Esophagus squamous epithelium (tissue), 5 donors: ENCODE measurements at regions not wholly inside any gene's neighbourhood (a gene's known extent, or its start where the extent isn't known, plus 50 kb on each side); places are given as distances from the start of the nearest gene placed in this dataset.

Experiments
- DNase-seq: peaks from one replicate; lab custom pipeline; 2025; lab: John Stamatoyannopoulos, UW
- H3K27ac ChIP-seq, 4 donors: fragments of 200-600 bp; sonication (generic); one replicate each; pipeline ENCODE4 v1.5.1; 2016 to 2019; ENCODE audit warnings: mild to moderate bottlenecking in 1 of 4
- H3K27me3 ChIP-seq, 4 donors: fragments of 200-600 bp; sonication (generic); 1 replicate in 3 of 4; 2 replicates in 1 of 4; pipeline versions ENCODE4 v1.5.1 to v1.6.0; 2017 to 2021; ENCODE audit warnings: antibody characterized with exemption in 1 of 4
- H3K36me3 ChIP-seq, 3 donors: fragments of 200-600 bp; sonication (generic); one replicate each; pipeline ENCODE4 v1.5.1; 2016 to 2019
- H3K4me1 ChIP-seq, 3 donors: fragments of 200-600 bp; sonication (generic); one replicate each; pipeline ENCODE4 v1.5.1; 2017 to 2019
- H3K4me3 ChIP-seq, 4 donors: fragments of 200-600 bp; sonication (generic); 1 replicate in 3 of 4; 2 replicates in 1 of 4; pipeline ENCODE4 v1.5.1; 2016 to 2019; ENCODE audit warnings: mild to moderate bottlenecking in 2 of 4, moderate library complexity in 1 of 4
- H3K9me3 ChIP-seq, 3 donors: fragments of 200-600 bp; sonication (generic); one replicate each; pipeline ENCODE4 v1.5.1; 2016 to 2019
- CTCF ChIP-seq, 6 experiments: fragments of 450-650 bp in 4 of 6; fragments of 200-600 bp in 2 of 6; sonication (generic) in 2 of 6; IDR thresholded peaks; one replicate each; pipeline ENCODE4 v1.5.1; 2016 to 2019; ENCODE audit warnings: antibody characterized with exemption in 6 of 6, mild to moderate bottlenecking in 4 of 6, moderate library complexity in 4 of 6
- POLR2A ChIP-seq, 4 donors: fragments of 450-650 bp; IDR thresholded peaks; one replicate each; pipeline ENCODE4 v1.6.1; 2017; ENCODE audit warnings: antibody characterized with exemption in 4 of 4, mild to moderate bottlenecking in 4 of 4, moderate library complexity in 3 of 4
- WGBS, 2 donors: methylation state at CpG; one replicate each; pipeline ENCODE4 v1.1.5; 2018; 5-methylcytosine and 5-hydroxymethylcytosine counted together
- intact Hi-C: fragments of 100-400 bp; cut with DNase I; formaldehyde crosslinking; loops from one replicate; pipeline ENCODE4 v1.15.0; 2022
- donor health status: DM: yes; HTN: yes; CAD: no.

- H3K36me3 ChIP-seq, result no peaks in the 10 kb centered on the region
- intact Hi-C loops, result no loop called here
- no peak for DNase-seq
- 20 to 71% methylated on average over 1 to 2 of the region's 2 CpGs for WGBS, 2 donors
- TF ChIP-seq POLR2A (IDR thresholded peaks at IDR 0.05) (no peak), CTCF (IDR thresholded peaks at IDR 0.05) (no peak)
- H3K27me3 ChIP-seq, result no peaks in the 10 kb centered on the region
- H3K9me3 ChIP-seq, result no peaks in the 10 kb centered on the region
- no peaks in the 10 kb centered on the region for H3K4me1 ChIP-seq
- no peak overlapping the region for H3K4me3 ChIP-seq
- H3K27ac ChIP-seq, result no peak overlapping the region
Observed at GRCh38 chr1:177525176-177525575, 354.4 kb downstream of the BRINP2 start.

DNA sequence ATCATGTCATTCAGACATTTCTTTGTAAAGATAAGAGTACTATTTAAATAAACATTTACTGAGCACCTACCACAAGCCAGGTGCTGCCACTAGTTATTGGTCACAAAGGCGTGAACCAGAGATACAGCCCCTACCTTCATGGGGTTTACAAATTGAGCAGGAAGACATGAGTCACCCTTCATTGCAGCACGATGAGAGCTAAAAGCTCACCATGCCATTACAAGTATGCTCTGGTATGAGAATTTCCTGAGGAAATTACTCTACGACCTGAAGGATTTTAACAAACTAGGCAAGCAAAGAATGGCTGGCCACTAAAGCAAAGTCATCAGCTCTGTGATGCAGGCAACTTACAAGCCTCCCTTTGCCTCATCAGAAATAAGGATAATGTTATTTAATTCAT is 346.8 kb downstream of the BRINP2 start:
- TF ChIP-seq CTCF (IDR thresholded peaks at IDR 0.05), result no peak
- TF ChIP-seq POLR2A (IDR thresholded peaks at IDR 0.05), result no peak
- Histone ChIP-seq H3K4me1 (no peaks in the 10 kb centered on the region), H3K9me3 (no peaks in the 10 kb centered on the region), H3K4me3 (no peak overlapping the region), H3K27ac (no peak overlapping the region), H3K27me3 (no peaks in the 10 kb centered on the region), H3K36me3 (no peaks in the 10 kb centered on the region)
- 27 to 28% methylated on average over 3 of the region's 3 CpGs for WGBS, 2 donors
- intact Hi-C loops, result no loop called here
- no peak for DNase-seq

GRCh38 chr1:177514207-177514606 is 343.4 kb downstream of the BRINP2 start:
- H3K4me1 ChIP-seq, result no peaks in the 10 kb centered on the region
- TF ChIP-seq POLR2A (IDR thresholded peaks at IDR 0.05) (no peak), CTCF (IDR thresholded peaks at IDR 0.05) (no peak)
- no peak overlapping the region for H3K4me3 ChIP-seq
- intact Hi-C loops, result no loop called here
- H3K27ac ChIP-seq, result no peak overlapping the region
- no peaks in the 10 kb centered on the region for H3K27me3 ChIP-seq
- no peak for DNase-seq
- H3K36me3 ChIP-seq, result no peaks in the 10 kb centered on the region
- H3K9me3 ChIP-seq, result no peaks in the 10 kb centered on the region

GRCh38 chr1:177511036-177511435 is 340.3 kb downstream of the BRINP2 start:
- no peak for TF ChIP-seq POLR2A (IDR thresholded peaks at IDR 0.05)
- no peak overlapping the region for H3K27ac ChIP-seq
- H3K4me1 ChIP-seq, result no peaks in the 10 kb centered on the region
- DNase-seq, result no peak
- H3K36me3 ChIP-seq, result no peaks in the 10 kb centered on the region
- WGBS, 2 donors, result 44 to 46% methylated on average over 5 of the region's 5 CpGs
- H3K4me3 ChIP-seq, result no peak overlapping the region
- intact Hi-C loops, result no loop called here
- H3K9me3 ChIP-seq, result no peaks in the 10 kb centered on the region
- H3K27me3 ChIP-seq, result no peaks in the 10 kb centered on the region

DNA sequence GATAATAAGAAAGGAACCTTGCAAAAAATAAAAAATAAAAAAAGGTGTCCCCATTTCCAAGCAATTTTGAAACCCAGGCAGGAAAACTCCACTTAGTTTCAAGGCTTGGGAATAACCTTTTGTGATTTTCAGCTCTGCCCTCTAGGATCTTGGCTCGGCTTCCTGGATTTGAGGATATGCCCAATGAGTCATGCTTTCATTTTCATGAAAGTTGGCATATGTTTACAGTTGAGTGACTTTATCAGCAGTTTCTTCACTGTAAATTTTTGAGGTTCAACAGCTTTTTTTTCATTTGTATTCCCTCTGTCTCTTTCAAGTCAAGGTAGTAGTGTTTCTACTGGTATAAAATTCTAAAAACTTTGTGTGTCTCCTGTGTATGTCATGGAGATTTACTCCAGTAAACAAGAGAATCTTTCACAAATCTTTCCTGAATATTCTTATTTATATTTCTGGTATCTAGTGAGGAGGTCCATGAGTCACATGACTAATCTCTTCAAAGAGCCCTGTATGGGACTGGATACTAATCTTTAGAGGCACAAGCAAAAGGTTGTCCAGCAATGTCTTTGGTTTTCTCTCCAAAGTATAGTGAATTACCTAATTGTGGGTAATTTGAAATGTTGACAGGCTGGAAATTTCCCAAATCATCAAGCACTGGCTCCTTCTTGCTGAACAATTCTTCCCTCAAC is 335.3 kb downstream of the BRINP2 start:
- H3K4me3 ChIP-seq, result no peak overlapping the region
- no peak overlapping the region for H3K27ac ChIP-seq
- TF ChIP-seq POLR2A (IDR thresholded peaks at IDR 0.05), result no peak
- TF ChIP-seq CTCF (IDR thresholded peaks at IDR 0.05), result no peak
- no peaks in the 10 kb centered on the region for H3K9me3 ChIP-seq
- H3K27me3 ChIP-seq, result no peaks in the 10 kb centered on the region
- 29 to 34% methylated on average over 1 of the region's 1 CpG for WGBS, 2 donors
- no peak for DNase-seq
- intact Hi-C loops, result no loop called here
- H3K4me1 ChIP-seq, result no peaks in the 10 kb centered on the region
- no peaks in the 10 kb centered on the region for H3K36me3 ChIP-seq

DNA sequence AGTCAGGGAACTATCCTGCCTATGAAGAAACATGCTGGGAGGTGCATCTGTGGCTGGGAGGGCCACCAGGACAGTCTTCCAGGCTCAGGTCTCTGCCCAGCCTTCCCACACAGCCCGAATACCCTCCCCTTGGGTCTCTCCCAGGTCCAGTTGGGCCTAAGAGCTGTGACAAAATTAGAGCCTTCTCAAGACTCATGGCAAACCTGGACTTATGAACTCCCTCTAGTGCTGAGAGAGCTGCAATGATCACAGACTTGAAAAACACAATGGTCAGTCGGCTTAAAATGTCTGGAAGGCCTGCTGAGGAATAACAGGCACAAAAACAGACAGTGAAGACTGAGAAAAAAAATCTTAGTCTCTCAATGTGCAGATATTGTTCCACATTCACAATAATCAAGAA is 325.1 kb downstream of the BRINP2 start:
- WGBS, 2 donors, result 65 to 78% methylated on average over 2 of the region's 2 CpGs
- no peak for DNase-seq
- Histone ChIP-seq H3K36me3 (no peaks in the 10 kb centered on the region), H3K4me3 (no peak overlapping the region), H3K9me3 (peaks cover 0 to 4% (median 0%) of the 10 kb centered on the region in 3 donors), H3K27me3 (no peaks in the 10 kb centered on the region), H3K27ac (no peak overlapping the region), H3K4me1 (no peaks in the 10 kb centered on the region)
- TF ChIP-seq POLR2A (IDR thresholded peaks at IDR 0.05), result no peak
- TF ChIP-seq CTCF (IDR thresholded peaks at IDR 0.05), result no peak
- intact Hi-C loops, result no loop called here
